H1 (cell line): ENCODE measurements at regions not wholly inside any gene's neighbourhood (a gene's known extent, or its start where the extent isn't known, plus 50 kb on each side); places are given as distances from the start of the nearest gene placed in this dataset.

Experiments used
- CTCF ChIA-PET: fragments of 300-600 bp; sonication (Branson Sonifier 250); formaldehyde crosslinking; loops from one replicate; lab custom pipeline; 2021; ENCODE audit not compliant: partially characterized antibody; lab: Charles Lee
- POLR2A ChIA-PET: fragments of 300-600 bp; sonication (Branson Sonifier 250); formaldehyde crosslinking; loops from one replicate; lab custom pipeline; 2021; ENCODE audit warnings: inconsistent platforms; ENCODE audit not compliant: partially characterized antibody; lab: Charles Lee
- DNase-seq, 2 experiments: peaks; one replicate each; pipeline versions ENCODE4 v3.0.0 to v3.0.0-alpha.2; 2010 to 2022; ENCODE audit warnings: low spot score in 2 of 2, low read depth in 1 of 2, mixed read lengths in 1 of 2
- FAIRE-seq: peaks from 2 replicates; lab custom pipeline; 2011; peaks lifted over from hg19 to GRCh38; lab: Jason Lieb, UNC
- H2AFZ ChIP-seq: 2 replicates; pipeline ENCODE4 v1.8.1; 2012; ENCODE audit warnings: low read length, inconsistent platforms
- H2AK5ac ChIP-seq: 2 replicates; pipeline ENCODE4 v1.6.1; 2013; ENCODE audit warnings: low read depth, low read length
- H2BK120ac ChIP-seq: replicated peaks from 2 replicates; pipeline ENCODE3; 2013; ENCODE audit warnings: low read depth, low read length, inconsistent platforms
- H2BK12ac ChIP-seq: 2 replicates; pipeline ENCODE4 v1.6.1; 2013; ENCODE audit warnings: low read depth, low read length
- H2BK15ac ChIP-seq: 2 replicates; pipeline ENCODE4 v1.6.1; 2013; ENCODE audit warnings: low read length
- H2BK20ac ChIP-seq: 2 replicates; pipeline ENCODE4 v1.6.1; 2013; ENCODE audit warnings: low read length
- H2BK5ac ChIP-seq: 2 replicates; pipeline ENCODE4 v1.6.1; 2013; ENCODE audit warnings: low read depth, low read length
- H3K14ac ChIP-seq: 2 replicates; pipeline ENCODE4 v1.6.1; 2013; ENCODE audit warnings: inconsistent platforms; ENCODE audit not compliant: insufficient read length
- H3K18ac ChIP-seq: 2 replicates; pipeline ENCODE4 v1.6.1; 2013; ENCODE audit warnings: low read length; ENCODE audit errors: extremely low read depth
- H3K23ac ChIP-seq: 2 replicates; pipeline ENCODE4 v1.6.1; 2013; ENCODE audit warnings: inconsistent platforms; ENCODE audit not compliant: insufficient read length
- H3K23me2 ChIP-seq: 2 replicates; pipeline ENCODE4 v1.6.1; 2013; ENCODE audit warnings: low read depth, low read length
- H3K27ac ChIP-seq: 2 replicates; pipeline ENCODE4 v1.6.1; 2011; ENCODE audit warnings: low read depth, low read length, inconsistent platforms
- H3K27me3 ChIP-seq, 4 experiments: replicated peaks in 1 of 4; 1 replicate in 1 of 4; 2 replicates in 3 of 4; pipeline versions ENCODE4 v1.6.1 to v1.8.1; 2011 to 2013; ENCODE audit warnings: low read length in 3 of 4, mild to moderate bottlenecking in 3 of 4, inconsistent platforms in 2 of 4, mixed read lengths in 2 of 4, moderate library complexity in 1 of 4; ENCODE audit not compliant: control insufficient read depth in 3 of 4, insufficient read depth in 3 of 4; ENCODE audit errors: extremely low read depth in 1 of 4
- H3K36me3 ChIP-seq, 4 experiments: 2 replicates each; pipeline versions ENCODE4 v1.6.1 to v1.8.1; 2011 to 2013; ENCODE audit warnings: mild to moderate bottlenecking in 4 of 4, low read length in 3 of 4, moderate library complexity in 2 of 4, control low read depth in 1 of 4, inconsistent platforms in 1 of 4; ENCODE audit not compliant: insufficient read depth in 4 of 4, control insufficient read depth in 2 of 4
- H3K4ac ChIP-seq: replicated peaks from 2 replicates; pipeline ENCODE3; 2013; ENCODE audit warnings: low read length, low read depth, mixed read lengths, inconsistent platforms; ENCODE audit not compliant: insufficient read length
- H3K4me1 ChIP-seq, 4 experiments: replicated peaks in 1 of 4; 1 replicate in 1 of 4; 2 replicates in 3 of 4; pipeline versions ENCODE4 v1.6.1 to v1.8.1; 2011 to 2013; ENCODE audit warnings: low read length in 3 of 4, inconsistent platforms in 2 of 4, mixed read lengths in 1 of 4; ENCODE audit not compliant: insufficient read depth in 4 of 4, control insufficient read depth in 3 of 4
- H3K4me2 ChIP-seq, 2 experiments: 2 replicates each; pipeline versions ENCODE4 v1.6.1 to v1.8.1; 2011 to 2013; ENCODE audit warnings: low read depth in 2 of 2, low read length in 2 of 2, control low read depth in 1 of 2, inconsistent platforms in 1 of 2, mild to moderate bottlenecking in 1 of 2; ENCODE audit not compliant: insufficient read depth in 1 of 2
- H3K4me3 ChIP-seq, 4 experiments: fragments of 200-600, 300-600 bp in 1 of 4; sonication (generic), shearing (Covaris generic), sonication (Bioruptor Twin) in 1 of 4; 2 replicates each; pipeline versions ENCODE4 v1.5.1 to v1.8.1; 2011 to 2016; ENCODE audit warnings: low read length in 4 of 4, low read depth in 3 of 4, control low read depth in 2 of 4, inconsistent platforms in 2 of 4, mild to moderate bottlenecking in 2 of 4, mixed read lengths in 1 of 4, moderate library complexity in 1 of 4; ENCODE audit not compliant: insufficient read depth in 2 of 4; ENCODE audit errors: extremely low read depth in 1 of 4
- H3K56ac ChIP-seq: replicated peaks from 2 replicates; pipeline ENCODE3; 2013; ENCODE audit warnings: low read depth, mild to moderate bottlenecking, mixed read lengths, low read length, inconsistent platforms; ENCODE audit not compliant: insufficient read length
- H3K79me1 ChIP-seq: 2 replicates; pipeline ENCODE4 v1.6.1; 2013; ENCODE audit warnings: low read depth, low read length, control low read depth
- H3K79me2 ChIP-seq, 2 experiments: 2 replicates each; pipeline versions ENCODE4 v1.6.1 to v1.8.1; 2012 to 2013; ENCODE audit warnings: low read length in 2 of 2, mild to moderate bottlenecking in 2 of 2, inconsistent platforms in 1 of 2; ENCODE audit not compliant: insufficient read depth in 2 of 2, control insufficient read depth in 1 of 2
- H3K9ac ChIP-seq, 4 experiments: replicated peaks in 1 of 4; 1 replicate in 1 of 4; 2 replicates in 3 of 4; pipeline versions ENCODE4 v1.6.1 to v1.8.1; 2011 to 2013; ENCODE audit warnings: low read depth in 3 of 4, low read length in 3 of 4, control low read depth in 2 of 4, mild to moderate bottlenecking in 2 of 4, moderate library complexity in 2 of 4, inconsistent platforms in 1 of 4; ENCODE audit errors: extremely low read depth in 1 of 4
- H3K9me3 ChIP-seq, 2 experiments: 2 replicates each; pipeline versions ENCODE4 v1.6.1 to v1.8.1; 2012 to 2013; ENCODE audit warnings: mild to moderate bottlenecking in 2 of 2, moderate library complexity in 2 of 2, control low read depth in 1 of 2, inconsistent platforms in 1 of 2, low read depth in 1 of 2, low read length in 1 of 2, mixed read lengths in 1 of 2; ENCODE audit not compliant: insufficient read depth in 2 of 2
- H4K20me1 ChIP-seq, 2 experiments: replicated peaks in 1 of 2; 2 replicates each; pipeline versions ENCODE3 to v1.8.1; 2011 to 2013; ENCODE audit warnings: inconsistent platforms in 2 of 2, low read length in 2 of 2, mild to moderate bottlenecking in 1 of 2; ENCODE audit not compliant: insufficient read depth in 2 of 2, control insufficient read depth in 1 of 2
- H4K5ac ChIP-seq: 2 replicates; pipeline ENCODE4 v1.6.1; 2013; ENCODE audit warnings: low read length, low read depth, mixed read lengths, inconsistent platforms; ENCODE audit not compliant: insufficient read length
- H4K8ac ChIP-seq: 2 replicates; pipeline ENCODE4 v1.8.0; 2013; ENCODE audit warnings: mild to moderate bottlenecking, moderate library complexity, low read length, inconsistent platforms; ENCODE audit not compliant: insufficient read depth; ENCODE audit errors: extremely low read depth
- H4K91ac ChIP-seq: replicated peaks from 2 replicates; pipeline ENCODE3; 2013; ENCODE audit warnings: low read length, mixed read lengths, inconsistent platforms; ENCODE audit not compliant: insufficient read length
- BACH1 ChIP-seq: IDR thresholded peaks from 2 replicates; pipeline ENCODE4 v1.6.1; 2012; ENCODE audit warnings: low read length, improper control_type of control experiment
- CHD1 ChIP-seq: IDR thresholded peaks from 2 replicates; pipeline ENCODE4 v1.6.1; 2012; ENCODE audit warnings: low read depth, low read length, improper control_type of control experiment
- CTCF ChIP-seq, 3 experiments: IDR thresholded peaks; 1 replicate in 2 of 3; 2 replicates in 1 of 3; pipeline versions ENCODE4 v1.5.1 to v1.6.1; 2011; ENCODE audit warnings: low read length in 3 of 3, mild to moderate bottlenecking in 3 of 3, inconsistent platforms in 2 of 3, low read depth in 1 of 3, moderate library complexity in 1 of 3; ENCODE audit not compliant: insufficient read depth in 1 of 3; ENCODE audit errors: control extremely low read depth in 1 of 3
- E2F6 ChIP-seq: IDR thresholded peaks from 2 replicates; pipeline ENCODE4 v1.6.1; 2012; ENCODE audit warnings: inconsistent platforms
- EZH2 ChIP-seq: fragments of 200-600 bp; sonication (generic); IDR thresholded peaks from 2 replicates; pipeline ENCODE4 v1.7.1; 2012; ENCODE audit warnings: low read depth, mild to moderate bottlenecking, moderate library complexity, low read length, inconsistent platforms; ENCODE audit not compliant: severe bottlenecking
- GABPA ChIP-seq: IDR thresholded peaks from 2 replicates; pipeline ENCODE4 v1.6.1; 2011; ENCODE audit warnings: mild to moderate bottlenecking, low read length, moderate library complexity, borderline replicate concordance; ENCODE audit not compliant: insufficient read depth
- HDAC6 ChIP-seq: IDR thresholded peaks from one replicate; pipeline ENCODE4 v1.7.1; 2012; ENCODE audit warnings: low read depth, mild to moderate bottlenecking, inconsistent platforms, low read length, moderate library complexity
- NRF1 ChIP-seq: IDR thresholded peaks from 2 replicates; pipeline ENCODE4 v1.6.1; 2011; ENCODE audit warnings: mild to moderate bottlenecking, low read depth, low read length, improper control_type of control experiment
- POLR2A ChIP-seq, 2 experiments: IDR thresholded peaks; 1 replicate in 1 of 2; 2 replicates in 1 of 2; pipeline ENCODE4 v1.6.1; 2011; ENCODE audit warnings: low read depth in 2 of 2, low read length in 2 of 2, mild to moderate bottlenecking in 2 of 2; ENCODE audit errors: control extremely low read depth in 1 of 2
- TEAD4 ChIP-seq: IDR thresholded peaks from 2 replicates; pipeline ENCODE4 v1.6.1; 2012; ENCODE audit warnings: low read depth, low read length, inconsistent platforms, mixed read lengths
- WGBS, 2 experiments: shearing (Covaris generic) in 1 of 2; methylation state at CpG; one replicate each; pipeline versions ENCODE4 v1.1.6 to v1.1.7; 2013 to 2015; ENCODE audit warnings: low lambda C conversion rate in 2 of 2, mixed read lengths in 2 of 2, inconsistent platforms in 1 of 2, low coverage in 1 of 2, missing lambda C conversion rate in 1 of 2; ENCODE audit not compliant: insufficient replicate concordance in 2 of 2, insufficient coverage in 1 of 2, insufficient read length in 1 of 2; ENCODE audit errors: extremely low coverage in 1 of 2, missing lambda C conversion rate in 1 of 2; 5-methylcytosine and 5-hydroxymethylcytosine counted together
- TF ChIP-seq, protein P1 (sequence below): IDR thresholded peaks from 2 replicates; pipeline ENCODE4 v1.6.1; 2012; ENCODE audit warnings: low read length, inconsistent platforms

- Histone ChIP-seq H2AFZ (no peak overlapping the region), H3K9me3 (no peaks in the 10 kb centered on the region), H3K4ac (no peak overlapping the region), H3K4me1 (no peaks in the 10 kb centered on the region), H2BK15ac (no peak overlapping the region), H2AK5ac (no peak overlapping the region), H4K91ac (no peak overlapping the region), H3K56ac (no peak overlapping the region), H2BK120ac (no peak overlapping the region), H3K23me2 (no peaks in the 10 kb centered on the region), H3K9ac (no peak overlapping the region), H3K14ac (no peak overlapping the region), H3K27ac (no peak overlapping the region), H3K27me3 (no peaks in the 10 kb centered on the region), H2BK5ac (no peak overlapping the region), H3K23ac (no peak overlapping the region), H4K5ac (no peak overlapping the region), H2BK12ac (no peak overlapping the region), H2BK20ac (no peak overlapping the region), H3K79me1 (no peaks in the 10 kb centered on the region), H3K4me2 (no peak overlapping the region), H4K8ac (no peak overlapping the region), H4K20me1 (no peaks in the 10 kb centered on the region), H3K36me3 (no peaks in the 10 kb centered on the region), H3K4me3 (no peak overlapping the region), H3K79me2 (no peaks in the 10 kb centered on the region), H3K18ac (no peak overlapping the region)
- ChIA-PET CTCF (no interaction called here), POLR2A (no interaction called here)
- DNase-seq: no peak
- WGBS, 2 experiments: 95% methylated on average over 4 of the region's 4 CpGs; no CpG with 5 or more reads in 1 of the 2 experiments
- FAIRE-seq: no peak
- TF ChIP-seq E2F6: no peak
- TF ChIP-seq EZH2: no peak
- TF ChIP-seq POLR2A (IDR thresholded peaks at IDR 0.05; ENCODE audit: control extremely low read depth in 1 of 2, low read depth in 2 of 2, low read length in 2 of 2): no peak
- TF ChIP-seq, protein P1, sequence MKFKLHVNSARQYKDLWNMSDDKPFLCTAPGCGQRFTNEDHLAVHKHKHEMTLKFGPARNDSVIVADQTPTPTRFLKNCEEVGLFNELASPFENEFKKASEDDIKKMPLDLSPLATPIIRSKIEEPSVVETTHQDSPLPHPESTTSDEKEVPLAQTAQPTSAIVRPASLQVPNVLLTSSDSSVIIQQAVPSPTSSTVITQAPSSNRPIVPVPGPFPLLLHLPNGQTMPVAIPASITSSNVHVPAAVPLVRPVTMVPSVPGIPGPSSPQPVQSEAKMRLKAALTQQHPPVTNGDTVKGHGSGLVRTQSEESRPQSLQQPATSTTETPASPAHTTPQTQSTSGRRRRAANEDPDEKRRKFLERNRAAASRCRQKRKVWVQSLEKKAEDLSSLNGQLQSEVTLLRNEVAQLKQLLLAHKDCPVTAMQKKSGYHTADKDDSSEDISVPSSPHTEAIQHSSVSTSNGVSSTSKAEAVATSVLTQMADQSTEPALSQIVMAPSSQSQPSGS: no peak
- TF ChIP-seq BACH1: no peak
- TF ChIP-seq HDAC6: no peak
- TF ChIP-seq CTCF (IDR thresholded peaks at IDR 0.05; ENCODE audit: control extremely low read depth in 1 of 3, insufficient read depth in 1 of 3, low read depth in 1 of 3, low read length in 3 of 3): no peak
- no peak for TF ChIP-seq GABPA
- no peak for TF ChIP-seq CHD1
- no peak for TF ChIP-seq TEAD4
- no peak for TF ChIP-seq NRF1
These were observed 257.3 kb upstream of the AKR1E2 start for GRCh38 chr10:4568731-4569130.
